Osteocyte (in vitro differentiated cells): ENCODE measurements at regions not wholly inside any gene's neighbourhood (a gene's known extent, or its start where the extent isn't known, plus 50 kb on each side); places are given as distances from the start of the nearest gene placed in this dataset.

Experiments
- DNase-seq: peaks from one replicate; pipeline ENCODE4 v3.0.0; 2021; ENCODE audit warnings: mixed read lengths; ENCODE audit not compliant: unreplicated experiment; ENCODE audit errors: extremely low spot score
- H3K27ac Mint-ChIP-seq: one replicate; pipeline ENCODE4 v1.8.0; 2021; ENCODE audit warnings: mild to moderate bottlenecking, mixed read lengths; ENCODE audit not compliant: unreplicated experiment
- H3K27me3 Mint-ChIP-seq: one replicate; pipeline ENCODE4 v1.8.0; 2021; ENCODE audit warnings: mixed read lengths; ENCODE audit not compliant: unreplicated experiment
- H3K36me3 Mint-ChIP-seq: one replicate; pipeline ENCODE4 v1.8.0; 2021; ENCODE audit warnings: mixed read lengths; ENCODE audit not compliant: unreplicated experiment
- H3K4me1 Mint-ChIP-seq: one replicate; pipeline ENCODE4 v1.8.0; 2021; ENCODE audit warnings: mixed read lengths; ENCODE audit not compliant: unreplicated experiment
- H3K4me3 Mint-ChIP-seq: one replicate; pipeline ENCODE4 v1.8.0; 2021; ENCODE audit warnings: mild to moderate bottlenecking, moderate library complexity, mixed read lengths; ENCODE audit not compliant: unreplicated experiment
- H3K9me3 Mint-ChIP-seq: one replicate; pipeline ENCODE4 v1.8.0; 2021; ENCODE audit warnings: mixed read lengths; ENCODE audit not compliant: unreplicated experiment
- TF ChIP-seq, protein P1 (sequence below): fragments of 200-600 bp; sonication (generic); IDR thresholded peaks from 2 replicates; pipeline ENCODE4 v1.5.0; 2021; ENCODE audit warnings: antibody characterized with exemption, mild to moderate bottlenecking, moderate library complexity

DNA sequence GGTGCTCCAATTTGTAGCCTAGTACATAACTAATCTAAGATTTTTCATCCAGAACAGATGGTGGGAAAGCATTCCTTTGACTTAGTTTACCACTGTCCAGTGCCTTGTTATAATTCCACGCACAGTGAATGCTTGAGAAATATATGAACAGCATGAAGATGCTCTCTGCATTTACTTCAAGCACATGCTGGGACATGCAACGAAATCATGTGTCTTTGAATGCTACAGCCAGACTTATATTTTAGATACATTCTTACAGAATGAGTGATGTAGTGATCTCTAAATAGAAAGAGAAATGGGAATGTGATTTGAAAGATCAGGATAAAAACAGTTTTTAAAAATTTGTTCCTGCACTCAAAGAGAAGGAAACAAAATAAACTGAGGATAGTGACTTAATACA lies 398.3 kb downstream of the FBXO15 start:
- Mint-ChIP-seq H3K9me3 (peaks cover 8% of the 10 kb centered on the region), H3K4me3 (no peak overlapping the region), H3K27ac (no peak overlapping the region), H3K4me1 (no peaks in the 10 kb centered on the region), H3K27me3 (peaks cover 8% of the 10 kb centered on the region), H3K36me3 (no peaks in the 10 kb centered on the region)
- TF ChIP-seq, protein P1, sequence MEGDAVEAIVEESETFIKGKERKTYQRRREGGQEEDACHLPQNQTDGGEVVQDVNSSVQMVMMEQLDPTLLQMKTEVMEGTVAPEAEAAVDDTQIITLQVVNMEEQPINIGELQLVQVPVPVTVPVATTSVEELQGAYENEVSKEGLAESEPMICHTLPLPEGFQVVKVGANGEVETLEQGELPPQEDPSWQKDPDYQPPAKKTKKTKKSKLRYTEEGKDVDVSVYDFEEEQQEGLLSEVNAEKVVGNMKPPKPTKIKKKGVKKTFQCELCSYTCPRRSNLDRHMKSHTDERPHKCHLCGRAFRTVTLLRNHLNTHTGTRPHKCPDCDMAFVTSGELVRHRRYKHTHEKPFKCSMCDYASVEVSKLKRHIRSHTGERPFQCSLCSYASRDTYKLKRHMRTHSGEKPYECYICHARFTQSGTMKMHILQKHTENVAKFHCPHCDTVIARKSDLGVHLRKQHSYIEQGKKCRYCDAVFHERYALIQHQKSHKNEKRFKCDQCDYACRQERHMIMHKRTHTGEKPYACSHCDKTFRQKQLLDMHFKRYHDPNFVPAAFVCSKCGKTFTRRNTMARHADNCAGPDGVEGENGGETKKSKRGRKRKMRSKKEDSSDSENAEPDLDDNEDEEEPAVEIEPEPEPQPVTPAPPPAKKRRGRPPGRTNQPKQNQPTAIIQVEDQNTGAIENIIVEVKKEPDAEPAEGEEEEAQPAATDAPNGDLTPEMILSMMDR = no peak
- DNase-seq = no peak

DNA sequence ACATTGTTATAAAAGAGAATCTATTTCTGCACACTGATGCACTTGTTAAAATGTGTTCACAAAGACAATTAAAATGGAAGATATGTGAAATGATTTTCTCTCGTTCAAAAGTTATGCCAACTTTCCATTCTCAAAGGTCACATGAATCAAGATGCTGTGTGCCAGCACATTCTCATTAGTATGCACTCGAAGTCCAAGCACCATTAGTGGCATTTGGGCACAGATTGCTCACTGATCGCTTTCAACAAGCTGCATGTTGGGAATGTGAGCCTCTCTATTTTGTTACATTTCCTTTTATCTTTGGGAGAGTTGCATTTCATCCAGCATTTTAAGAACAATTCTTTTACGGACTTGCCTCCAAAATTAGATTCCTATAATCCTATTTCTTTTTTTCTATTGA lies 398.9 kb downstream of the FBXO15 start:
- Mint-ChIP-seq H3K4me3 (no peak overlapping the region), H3K9me3 (peaks cover 8% of the 10 kb centered on the region), H3K4me1 (no peaks in the 10 kb centered on the region), H3K27me3 (peaks cover 8% of the 10 kb centered on the region), H3K36me3 (no peaks in the 10 kb centered on the region), H3K27ac (no peak overlapping the region)
- TF ChIP-seq, protein P1 = no peak
- no peak for DNase-seq

DNA sequence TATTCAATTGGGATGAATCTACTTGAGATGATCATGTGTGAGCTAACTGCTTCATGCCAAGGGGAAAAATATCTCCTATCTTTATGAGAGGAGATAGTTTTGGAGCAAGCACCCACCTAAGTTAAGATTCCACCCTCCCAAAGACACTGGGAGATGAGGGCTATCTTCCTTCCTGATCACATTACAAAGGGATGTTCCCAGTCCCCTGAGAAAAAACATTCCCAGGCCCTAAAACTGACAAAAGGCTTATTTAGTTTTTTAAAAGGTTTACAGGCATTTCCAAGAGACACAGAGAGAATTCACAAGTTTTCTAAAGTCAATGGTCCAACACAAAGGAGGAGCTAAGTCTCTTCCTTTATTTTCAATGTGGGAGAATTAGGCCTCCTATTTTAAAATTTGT lies 401.5 kb downstream of the FBXO15 start:
- no peak for DNase-seq
- no peaks in the 10 kb centered on the region for H3K36me3 Mint-ChIP-seq

DNA sequence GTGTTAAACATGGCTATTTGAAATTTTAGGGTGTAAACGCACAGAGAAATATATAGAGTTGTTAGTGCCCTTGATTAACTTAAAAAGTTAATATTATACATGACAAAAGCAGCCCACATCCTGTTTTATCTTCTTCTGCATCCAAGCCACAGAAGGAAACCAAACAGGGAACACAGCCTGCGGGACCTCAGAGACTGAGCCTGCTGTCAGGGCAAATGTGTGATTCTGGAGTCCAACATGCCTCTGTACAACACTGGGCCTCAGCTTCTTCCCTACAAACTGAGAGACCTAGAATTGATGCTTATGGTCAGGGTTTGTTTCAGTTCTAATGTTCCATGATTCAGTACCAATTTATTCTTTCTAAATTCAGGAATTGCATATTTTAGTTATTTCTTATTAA lies 404.7 kb downstream of the FBXO15 start:
- H3K36me3 Mint-ChIP-seq = no peaks in the 10 kb centered on the region
- TF ChIP-seq, protein P1 = no peak
- H3K9me3 Mint-ChIP-seq = peaks cover 8% of the 10 kb centered on the region
- H3K27ac Mint-ChIP-seq = no peak overlapping the region
- no peak overlapping the region for H3K4me3 Mint-ChIP-seq
- H3K4me1 Mint-ChIP-seq = no peaks in the 10 kb centered on the region
- peaks cover 7% of the 10 kb centered on the region for H3K27me3 Mint-ChIP-seq
- no peak for DNase-seq

More for the DNA sequence above, 401.5 kb downstream of the FBXO15 start:
- Mint-ChIP-seq H3K27me3 (peaks cover 8% of the 10 kb centered on the region), H3K27ac (no peak overlapping the region), H3K9me3 (peaks cover 8% of the 10 kb centered on the region), H3K4me1 (no peaks in the 10 kb centered on the region), H3K4me3 (no peak overlapping the region)
- TF ChIP-seq, protein P1 = no peak

DNA sequence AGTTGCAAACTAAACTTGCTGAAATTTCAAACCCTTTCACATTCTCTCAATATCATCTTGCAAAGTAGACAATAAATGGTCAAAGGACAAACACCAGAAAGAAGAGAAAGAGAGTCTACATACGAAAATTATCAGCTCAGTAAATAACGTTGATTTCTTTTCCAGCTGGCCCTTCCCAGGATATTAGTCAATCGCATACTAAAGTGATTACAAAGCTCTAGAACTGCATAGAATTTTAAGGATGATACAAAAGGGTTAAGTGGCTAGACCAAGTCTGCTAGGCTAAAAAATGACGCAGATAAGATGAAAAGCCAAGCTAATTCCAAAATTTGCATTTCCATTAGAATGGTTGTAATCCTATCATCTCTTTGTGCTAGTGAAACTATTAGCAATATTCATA lies 405.7 kb downstream of the FBXO15 start:
- Mint-ChIP-seq H3K27ac (no peak overlapping the region), H3K36me3 (no peaks in the 10 kb centered on the region), H3K27me3 (no peaks in the 10 kb centered on the region), H3K4me1 (no peaks in the 10 kb centered on the region), H3K9me3 (peaks cover 3% of the 10 kb centered on the region), H3K4me3 (no peak overlapping the region)
- DNase-seq = no peak
- TF ChIP-seq, protein P1 = no peak
